DOHH2 (cell line): ENCODE measurements at regions not wholly inside any gene's neighbourhood (a gene's known extent, or its start where the extent isn't known, plus 50 kb on each side); places are given as distances from the start of the nearest gene placed in this dataset.

Experiments used
- H3F3A ChIP-seq: fragments of 200-600 bp; sonication (generic), shearing (Covaris generic); 2 replicates; pipeline ENCODE4 v1.6.0; 2016; ENCODE audit warnings: antibody characterized with exemption, mild to moderate bottlenecking; ENCODE audit not compliant: control insufficient read depth, insufficient read depth
- H3K27ac ChIP-seq: fragments of 200-600 bp; sonication (generic); 2 replicates; pipeline ENCODE4 v1.5.1; 2014; ENCODE audit warnings: low read depth, mild to moderate bottlenecking, low read length, moderate library complexity
- H3K27me3 ChIP-seq: fragments of 200-600 bp; sonication (generic); 2 replicates; pipeline ENCODE4 v1.6.1; 2014; ENCODE audit warnings: mild to moderate bottlenecking, low read length, mixed read lengths; ENCODE audit not compliant: control insufficient read depth
- H3K36me3 ChIP-seq: fragments of 200-600 bp; sonication (generic); 2 replicates; pipeline ENCODE4 v1.6.1; 2014; ENCODE audit warnings: mild to moderate bottlenecking, low read length, moderate library complexity, mixed read lengths; ENCODE audit not compliant: control insufficient read depth
- H3K4me1 ChIP-seq: fragments of 200-600 bp; sonication (generic); 2 replicates; pipeline ENCODE4 v1.6.1; 2014; ENCODE audit warnings: mild to moderate bottlenecking, low read length, mixed read lengths; ENCODE audit not compliant: control insufficient read depth
- H3K4me2 ChIP-seq: fragments of 200-600 bp; sonication (generic); 2 replicates; pipeline ENCODE4 v1.6.0; 2014; ENCODE audit warnings: mild to moderate bottlenecking, low read length, moderate library complexity
- H3K4me3 ChIP-seq: fragments of 200-600 bp; sonication (generic); 2 replicates; pipeline ENCODE4 v1.5.1; 2014; ENCODE audit warnings: mild to moderate bottlenecking, low read length, mixed read lengths
- H3K79me2 ChIP-seq: fragments of 200-600 bp; sonication (generic); 2 replicates; pipeline ENCODE4 v1.6.1; 2014; ENCODE audit warnings: mild to moderate bottlenecking, low read length, mixed read lengths; ENCODE audit not compliant: control insufficient read depth
- H3K9me2 ChIP-seq: fragments of 200-600 bp; sonication (generic); replicated peaks from 2 replicates; pipeline ENCODE4 v1.6.1; 2014; ENCODE audit warnings: mild to moderate bottlenecking, low read length, mixed read lengths; ENCODE audit not compliant: control insufficient read depth
- H3K9me3 ChIP-seq: fragments of 200-600 bp; sonication (generic); 2 replicates; pipeline ENCODE4 v1.6.1; 2014; ENCODE audit warnings: antibody characterized with exemption, low read length, mixed read lengths; ENCODE audit not compliant: control insufficient read depth, insufficient read depth
- H4K20me1 ChIP-seq: fragments of 200-600 bp; sonication (generic); 2 replicates; pipeline ENCODE4 v1.6.0; 2014; ENCODE audit warnings: low read depth, mild to moderate bottlenecking, antibody characterized with exemption, low read length, moderate library complexity; ENCODE audit not compliant: control insufficient read depth, insufficient read depth
- CTCF ChIP-seq: fragments of 200-600 bp; sonication (generic); IDR thresholded peaks from one replicate; pipeline ENCODE4 v1.5.1; 2014; ENCODE audit warnings: antibody characterized with exemption, mild to moderate bottlenecking, low read depth, low read length; ENCODE audit not compliant: poor library complexity, severe bottlenecking
- EZH2phosphoT487 ChIP-seq: fragments of 200-600 bp; sonication (generic); IDR thresholded peaks from 2 replicates; pipeline ENCODE4 v1.6.1; 2017; ENCODE audit warnings: borderline replicate concordance, mild to moderate bottlenecking, antibody characterized with exemption, low read length, moderate library complexity, mixed read lengths

GRCh38 chr9:2967766-2968165, 123.9 kb upstream of the PUM3 start:
- Histone ChIP-seq H3K79me2 (no peaks in the 10 kb centered on the region), H3K9me2 (no peaks in the 10 kb centered on the region), H3K4me2 (no peak overlapping the region), H3K27me3 (no peaks in the 10 kb centered on the region; the same call in 1 of the 2 replicates), H3K27ac (no peak overlapping the region), H3K9me3 (no peaks in the 10 kb centered on the region), H4K20me1 (no peaks in the 10 kb centered on the region), H3K4me3 (no peak overlapping the region), H3K4me1 (no peaks in the 10 kb centered on the region), H3F3A (no peaks in the 10 kb centered on the region), H3K36me3 (no peaks in the 10 kb centered on the region)
- TF ChIP-seq CTCF, result no peak
- TF ChIP-seq EZH2phosphoT487, result no peak

- no peaks in the 10 kb centered on the region for H3K9me3 ChIP-seq
- H3K27me3 ChIP-seq, result no peaks in the 10 kb centered on the region; the same call in 1 of the 2 replicates
- H4K20me1 ChIP-seq, result no peaks in the 10 kb centered on the region
- no peak overlapping the region for H3K4me3 ChIP-seq
- no peak overlapping the region for H3K4me2 ChIP-seq
- H3K4me1 ChIP-seq, result no peaks in the 10 kb centered on the region
- no peak overlapping the region for H3K27ac ChIP-seq
- TF ChIP-seq EZH2phosphoT487 (no peak), CTCF (no peak)
- no peaks in the 10 kb centered on the region for H3F3A ChIP-seq
- no peaks in the 10 kb centered on the region for H3K9me2 ChIP-seq
- H3K79me2 ChIP-seq, result no peaks in the 10 kb centered on the region
- H3K36me3 ChIP-seq, result no peaks in the 10 kb centered on the region
Measured at GRCh38 chr9:2966565-2967300, 122.8 kb upstream of the PUM3 start.

- Histone ChIP-seq H3K9me2 (no peaks in the 10 kb centered on the region), H4K20me1 (no peaks in the 10 kb centered on the region), H3F3A (no peaks in the 10 kb centered on the region), H3K36me3 (no peaks in the 10 kb centered on the region), H3K27me3 (no peaks in the 10 kb centered on the region; the same call in 1 of the 2 replicates), H3K27ac (no peak overlapping the region), H3K4me3 (no peak overlapping the region), H3K9me3 (no peaks in the 10 kb centered on the region), H3K4me1 (no peaks in the 10 kb centered on the region), H3K79me2 (no peaks in the 10 kb centered on the region), H3K4me2 (no peak overlapping the region)
- TF ChIP-seq EZH2phosphoT487 (no peak), CTCF (no peak)
Measured at GRCh38 chr9:2964470-2964869, 120.6 kb upstream of the PUM3 start.
